ENCODE measurements at regions not wholly inside any gene's neighbourhood (a gene's known extent, or its start where the extent isn't known, plus 50 kb on each side); places are given as distances from the start of the nearest gene placed in this dataset.

DNA sequence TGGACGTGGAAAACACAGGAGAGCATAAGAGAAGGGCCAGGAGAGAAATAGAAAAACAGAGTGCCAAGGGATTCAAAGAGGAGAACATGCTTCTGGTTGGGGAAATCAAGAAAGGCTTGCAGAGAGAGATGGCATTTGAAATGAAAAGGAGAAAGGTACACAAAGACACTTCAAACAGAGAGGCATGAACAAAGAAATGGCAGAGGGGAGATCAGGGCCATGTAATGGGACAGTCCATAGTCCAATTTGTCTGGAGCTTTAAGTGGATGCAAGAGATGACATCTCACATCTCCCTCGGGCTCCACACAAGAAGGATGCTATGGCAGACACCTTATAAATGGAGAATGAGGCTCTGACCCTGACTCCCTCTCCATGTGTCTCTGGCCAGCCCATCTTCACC lies 331.1 kb downstream of the MLLT3 start:
- Histone ChIP-seq H3K4me1 (ENCODE audit: insufficient read depth, low read length) (no peaks in the 10 kb centered on the region), H3K27me3 (ENCODE audit: insufficient read depth, low read length) (no peaks in the 10 kb centered on the region), H3K9me3 (ENCODE audit: low read depth, low read length) (no peaks in the 10 kb centered on the region), H3K4me3 (ENCODE audit: low read length) (no peak overlapping the region)

DNA sequence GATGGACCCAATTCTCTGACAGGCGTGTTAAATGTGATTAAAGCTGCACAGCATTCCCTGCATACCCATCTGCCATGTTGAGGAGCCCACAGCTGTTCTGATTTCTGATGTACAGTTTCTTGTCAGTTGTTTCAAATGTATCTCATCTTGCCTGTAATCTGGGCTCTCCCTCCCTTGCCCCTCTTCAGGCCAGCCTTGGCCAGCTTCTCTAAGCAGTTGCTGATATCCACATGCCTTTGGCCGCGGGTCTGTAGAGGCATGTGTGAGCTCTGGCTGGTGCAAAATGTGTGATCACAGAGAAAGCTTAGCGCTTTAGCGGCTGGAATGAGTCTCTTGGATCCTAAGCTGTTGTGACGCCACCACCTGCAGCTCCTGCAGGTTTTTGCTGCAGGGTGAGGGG lies 332.0 kb downstream of the MLLT3 start:
- Histone ChIP-seq H3K4me3 (ENCODE audit: low read length) (no peak overlapping the region), H3K9me3 (ENCODE audit: low read depth, low read length) (no peaks in the 10 kb centered on the region), H3K27me3 (ENCODE audit: insufficient read depth, low read length) (no peaks in the 10 kb centered on the region), H3K4me1 (ENCODE audit: insufficient read depth, low read length) (no peaks in the 10 kb centered on the region)

DNA sequence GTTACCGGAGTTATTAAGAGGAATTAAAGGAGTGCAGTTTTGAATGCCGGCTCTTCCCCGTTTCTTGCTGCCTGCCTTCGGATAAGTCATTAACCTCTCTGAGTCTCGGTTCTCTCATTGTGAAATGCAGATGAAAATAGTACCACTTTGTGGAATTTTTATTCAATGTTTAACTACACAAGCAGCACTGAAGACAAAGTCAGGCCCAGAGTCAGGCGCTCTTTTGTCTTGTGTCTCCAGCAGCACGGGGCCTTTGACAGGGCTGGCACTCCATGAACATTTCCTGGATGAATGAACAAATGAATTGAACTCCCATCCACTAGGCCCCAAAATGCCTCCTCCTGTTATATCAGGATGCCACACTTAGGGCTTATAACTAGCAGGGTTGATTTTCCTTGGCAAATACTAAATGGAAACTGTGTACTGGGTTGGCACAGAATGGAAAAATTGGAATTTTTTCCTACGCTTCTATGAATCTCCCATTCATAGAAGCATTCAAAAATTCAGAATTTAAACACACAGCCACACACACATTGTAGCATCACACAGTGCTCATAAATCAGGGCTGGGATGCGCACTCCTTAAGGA lies 332.8 kb downstream of the MLLT3 start:
- Histone ChIP-seq H3K4me3 (ENCODE audit: low read length) (no peak overlapping the region), H3K27me3 (ENCODE audit: insufficient read depth, low read length) (no peaks in the 10 kb centered on the region)

DNA sequence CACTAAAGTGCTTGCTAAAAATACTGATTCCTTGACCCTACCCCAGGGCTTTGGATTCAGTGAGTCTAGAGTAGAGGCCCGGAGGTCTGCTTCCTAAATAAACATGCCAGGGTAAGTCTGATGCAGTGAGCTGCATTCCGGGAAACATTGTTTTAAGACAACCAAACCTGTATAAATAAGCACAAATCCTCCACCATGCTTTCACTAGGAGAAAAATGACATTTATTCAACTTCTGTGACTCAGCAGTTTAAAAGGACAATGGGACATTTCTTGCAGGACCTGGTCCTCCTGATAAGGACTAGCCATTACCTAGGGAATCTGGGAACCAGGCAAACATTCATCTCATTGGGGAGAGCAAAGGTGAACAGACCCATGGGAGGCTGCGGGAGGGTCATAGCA lies 335.3 kb downstream of the MLLT3 start:
- H3K4me1 ChIP-seq (ENCODE audit: insufficient read depth, low read length): no peaks in the 10 kb centered on the region
- no peaks in the 10 kb centered on the region for H3K27me3 ChIP-seq (ENCODE audit: insufficient read depth, low read length)
- H3K4me3 ChIP-seq (ENCODE audit: low read length): no peak overlapping the region
- H3K9me3 ChIP-seq (ENCODE audit: low read depth, low read length): no peaks in the 10 kb centered on the region

More for the DNA sequence above, 332.8 kb downstream of the MLLT3 start:
- no peaks in the 10 kb centered on the region for H3K4me1 ChIP-seq (ENCODE audit: insufficient read depth, low read length)
- H3K9me3 ChIP-seq (ENCODE audit: low read depth, low read length): no peaks in the 10 kb centered on the region

DNA sequence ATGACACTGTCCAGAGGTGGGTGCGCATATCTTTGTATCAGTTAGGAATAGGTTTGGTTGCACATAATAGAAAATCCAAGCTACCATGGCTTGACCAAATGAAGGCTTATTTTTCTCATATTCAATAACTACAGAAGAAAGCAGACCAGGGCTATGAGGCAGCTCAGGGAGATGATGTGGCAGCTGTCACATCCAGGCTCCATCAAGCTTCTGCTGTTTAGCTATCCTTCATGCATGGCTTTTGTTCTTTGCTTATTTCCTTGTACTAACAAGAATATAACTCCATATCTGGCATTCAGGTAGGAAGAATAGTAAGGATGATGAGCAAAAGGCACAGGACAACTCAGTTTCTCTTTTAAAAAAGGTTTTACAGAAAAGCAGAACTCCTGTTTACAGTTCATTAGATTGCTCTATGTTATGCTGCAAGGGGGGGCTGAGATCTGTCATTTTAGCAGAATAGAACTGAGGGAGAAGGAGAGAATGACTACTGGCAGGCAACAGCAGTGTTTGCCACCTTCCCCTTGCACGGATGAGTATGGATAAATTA lies 336.1 kb downstream of the MLLT3 start:
- H3K4me1 ChIP-seq (ENCODE audit: insufficient read depth, low read length): no peaks in the 10 kb centered on the region
- no peaks in the 10 kb centered on the region for H3K9me3 ChIP-seq (ENCODE audit: low read depth, low read length)
- no peaks in the 10 kb centered on the region for H3K27me3 ChIP-seq (ENCODE audit: insufficient read depth, low read length)
- no peak overlapping the region for H3K4me3 ChIP-seq (ENCODE audit: low read length)

DNA sequence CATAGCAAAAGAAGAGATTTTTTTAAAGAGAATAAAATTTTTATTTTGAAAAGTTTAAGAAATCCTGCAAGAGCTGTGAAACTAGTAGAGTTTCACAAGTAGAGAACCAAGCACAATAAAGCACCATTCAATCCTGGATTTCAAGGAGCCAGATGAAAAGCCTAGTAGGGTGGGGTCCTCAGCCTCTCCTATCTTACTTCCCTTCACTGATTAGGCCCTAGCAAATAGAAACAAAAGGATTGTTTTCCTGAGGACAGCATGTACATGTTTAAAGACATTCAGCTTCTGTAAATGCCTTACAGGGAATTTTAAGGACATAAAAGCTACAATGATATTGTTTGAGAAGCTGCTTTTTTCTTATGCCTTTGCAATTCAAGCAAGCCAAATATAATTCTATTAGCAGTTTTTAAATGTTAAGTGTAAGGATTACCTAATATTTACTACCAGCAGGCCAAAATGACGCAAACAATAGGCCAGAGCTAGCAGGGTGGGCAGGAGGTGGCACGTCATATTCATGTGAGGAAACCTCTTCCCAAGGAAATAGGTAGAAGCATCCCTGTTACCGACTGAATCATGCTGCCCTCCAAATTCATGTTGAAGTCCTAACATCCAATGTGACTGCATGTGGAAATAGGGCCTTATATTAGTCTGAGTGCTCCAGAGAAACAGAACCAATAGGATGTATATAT lies 337.6 kb downstream of the MLLT3 start:
- H3K4me3 ChIP-seq (ENCODE audit: low read length): no peak overlapping the region
- H3K27me3 ChIP-seq (ENCODE audit: insufficient read depth, low read length): no peaks in the 10 kb centered on the region
- H3K9me3 ChIP-seq (ENCODE audit: low read depth, low read length): no peaks in the 10 kb centered on the region
- H3K4me1 ChIP-seq (ENCODE audit: insufficient read depth, low read length): no peaks in the 10 kb centered on the region

DNA sequence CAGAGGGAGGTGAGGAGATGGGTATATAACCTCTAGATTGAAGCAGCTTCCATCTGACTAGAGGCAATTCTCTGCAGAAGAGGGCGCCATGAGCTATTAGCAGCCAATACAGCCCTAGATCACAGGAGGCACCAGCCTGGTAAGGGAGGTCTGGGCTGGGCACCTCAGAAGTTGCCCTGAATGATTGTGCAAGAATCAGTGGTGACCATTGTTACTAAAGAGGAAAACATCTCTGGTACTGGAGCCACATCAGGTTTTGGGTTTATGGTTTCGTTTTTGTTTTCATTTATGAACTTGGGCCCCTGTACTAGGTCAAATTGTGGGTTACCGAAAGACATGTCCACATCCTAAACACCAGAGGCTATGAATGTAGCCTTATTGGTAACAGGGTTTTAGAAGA lies 342.0 kb downstream of the MLLT3 start:
- no peaks in the 10 kb centered on the region for H3K9me3 ChIP-seq (ENCODE audit: low read depth, low read length)
- H3K4me3 ChIP-seq (ENCODE audit: low read length): no peak overlapping the region
- no peaks in the 10 kb centered on the region for H3K27me3 ChIP-seq (ENCODE audit: insufficient read depth, low read length)
- H3K4me1 ChIP-seq (ENCODE audit: insufficient read depth, low read length): no peaks in the 10 kb centered on the region

DNA sequence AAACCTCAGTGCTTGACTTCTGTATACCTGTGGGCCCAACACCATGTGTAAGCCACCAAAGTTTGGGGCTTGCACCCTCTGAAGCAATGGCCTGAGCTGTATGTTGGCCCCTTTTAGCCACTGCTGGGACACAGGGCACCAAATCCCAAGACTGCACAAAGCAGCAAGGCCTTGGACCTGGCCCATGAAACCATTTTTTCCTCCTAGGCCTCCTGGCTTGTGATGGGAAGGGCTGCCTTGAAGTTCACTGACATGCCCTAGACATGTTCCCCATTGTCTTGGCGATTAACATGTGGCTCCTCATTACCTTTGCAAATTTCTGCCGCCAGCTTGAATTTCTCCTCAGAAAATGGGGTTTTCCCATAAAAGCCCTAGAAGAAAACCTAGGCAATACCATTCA lies 345.5 kb downstream of the MLLT3 start:
- no peaks in the 10 kb centered on the region for H3K4me1 ChIP-seq (ENCODE audit: insufficient read depth, low read length)
- H3K27me3 ChIP-seq (ENCODE audit: insufficient read depth, low read length): no peaks in the 10 kb centered on the region
- H3K9me3 ChIP-seq (ENCODE audit: low read depth, low read length): no peaks in the 10 kb centered on the region
- H3K4me3 ChIP-seq (ENCODE audit: low read length): no peak overlapping the region

DNA sequence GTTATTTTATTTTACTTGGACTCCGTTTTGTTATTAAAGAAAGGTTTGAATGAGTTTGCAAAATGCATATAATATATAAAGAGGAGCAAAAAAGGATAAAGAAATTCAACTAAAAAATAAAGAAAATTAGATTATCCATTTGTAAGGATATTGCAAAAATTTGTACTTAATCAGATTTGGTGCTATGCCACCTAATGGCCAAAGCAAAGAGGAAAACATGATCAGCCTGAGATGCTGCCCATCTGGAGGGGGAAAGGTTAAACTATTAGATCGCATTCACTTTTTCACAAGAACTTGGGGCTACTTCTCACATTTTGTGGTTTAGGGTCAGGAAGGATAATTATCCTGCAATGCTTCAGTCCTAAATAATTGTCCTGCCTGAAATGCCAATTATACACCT lies 350.6 kb downstream of the MLLT3 start:
- no peaks in the 10 kb centered on the region for H3K27me3 ChIP-seq (ENCODE audit: insufficient read depth, low read length)
- H3K4me1 ChIP-seq (ENCODE audit: insufficient read depth, low read length): no peaks in the 10 kb centered on the region
- no peaks in the 10 kb centered on the region for H3K9me3 ChIP-seq (ENCODE audit: low read depth, low read length)
- no peak overlapping the region for H3K4me3 ChIP-seq (ENCODE audit: low read length)

DNA sequence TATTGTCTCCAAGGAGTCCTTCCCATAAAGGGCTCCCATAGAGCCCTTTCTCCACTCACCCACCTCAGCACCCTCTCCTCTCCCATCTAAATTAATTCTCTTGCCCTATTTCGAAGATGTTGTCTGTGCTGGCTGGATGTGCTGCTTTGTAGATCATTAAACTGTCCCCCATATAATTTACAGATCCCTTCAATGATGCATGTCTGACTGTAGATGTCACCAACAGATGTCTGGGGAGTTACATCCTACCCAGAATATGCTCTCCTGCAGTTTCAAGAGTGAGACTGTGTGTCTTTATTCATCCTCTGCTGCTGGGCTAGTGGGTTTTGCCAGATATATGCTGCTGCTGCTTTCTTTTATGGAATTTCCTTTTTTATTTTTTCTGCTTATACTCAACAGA lies 351.2 kb downstream of the MLLT3 start:
- Histone ChIP-seq H3K4me1 (ENCODE audit: insufficient read depth, low read length) (no peaks in the 10 kb centered on the region), H3K27me3 (ENCODE audit: insufficient read depth, low read length) (no peaks in the 10 kb centered on the region), H3K4me3 (ENCODE audit: low read length) (no peak overlapping the region), H3K9me3 (ENCODE audit: low read depth, low read length) (no peaks in the 10 kb centered on the region)

DNA sequence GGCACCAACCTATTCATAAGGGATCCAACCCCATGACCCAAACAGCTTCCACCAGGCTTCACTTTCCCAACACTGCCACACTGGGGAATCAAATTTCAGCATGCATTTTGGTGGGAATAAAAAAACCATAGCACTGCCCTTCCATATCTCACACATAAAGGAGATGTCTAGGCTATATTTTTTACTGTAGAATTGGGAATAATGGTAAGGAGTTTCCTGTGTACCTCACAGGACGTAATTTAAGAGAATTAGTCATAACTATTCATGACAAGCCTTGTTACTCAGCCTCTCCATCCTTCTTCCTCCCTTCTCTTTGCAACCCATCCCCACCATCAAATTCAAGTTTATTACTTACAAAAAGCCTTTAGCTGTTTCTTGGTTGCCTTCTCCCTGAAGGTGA lies 352.1 kb downstream of the MLLT3 start:
- H3K4me1 ChIP-seq (ENCODE audit: insufficient read depth, low read length): no peaks in the 10 kb centered on the region
- no peak overlapping the region for H3K4me3 ChIP-seq (ENCODE audit: low read length)
- no peaks in the 10 kb centered on the region for H3K9me3 ChIP-seq (ENCODE audit: low read depth, low read length)
- no peaks in the 10 kb centered on the region for H3K27me3 ChIP-seq (ENCODE audit: insufficient read depth, low read length)

DNA sequence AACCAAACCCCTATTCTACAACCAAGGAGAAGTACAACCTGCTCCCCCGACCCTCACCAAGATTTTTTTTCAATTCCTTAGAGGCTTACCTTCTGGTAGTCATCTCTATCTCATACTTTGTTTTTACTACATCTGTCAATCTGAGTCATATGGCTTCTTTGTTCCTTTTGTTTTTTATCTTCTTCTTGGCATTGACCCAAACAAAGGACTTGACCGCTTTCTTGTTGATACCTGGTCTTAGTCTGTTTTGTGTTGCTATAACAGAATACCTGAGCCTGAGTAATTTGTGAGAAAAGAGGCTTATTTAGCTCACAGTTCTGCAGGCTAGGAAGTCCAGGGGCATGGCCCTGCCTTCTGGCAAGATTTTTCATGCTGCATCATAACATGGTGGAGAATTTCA lies 352.7 kb downstream of the MLLT3 start:
- no peaks in the 10 kb centered on the region for H3K9me3 ChIP-seq (ENCODE audit: low read depth, low read length)
- H3K4me3 ChIP-seq (ENCODE audit: low read length): no peak overlapping the region

DNA sequence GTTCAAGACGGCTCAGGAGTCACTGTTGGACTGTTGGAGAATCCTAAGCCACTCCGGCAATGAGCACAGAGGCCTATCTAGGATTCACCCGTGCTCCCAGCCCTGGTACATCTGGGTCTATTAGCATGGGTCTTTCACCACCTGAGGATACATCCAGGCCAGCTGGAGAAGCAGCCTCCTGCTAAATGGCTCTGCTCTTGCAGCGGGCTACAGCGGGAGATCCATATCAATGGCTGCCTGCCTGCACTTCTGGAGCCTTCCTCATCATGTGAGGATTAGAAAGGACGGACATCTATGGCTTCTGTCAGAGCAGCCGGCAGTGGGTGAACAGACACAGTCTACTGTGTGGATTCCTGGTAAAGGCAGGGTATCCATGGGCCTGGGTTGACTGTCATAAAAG lies 357.4 kb downstream of the MLLT3 start:
- no peak overlapping the region for H3K4me3 ChIP-seq (ENCODE audit: low read length)
- H3K9me3 ChIP-seq (ENCODE audit: low read depth, low read length): no peaks in the 10 kb centered on the region
- no peaks in the 10 kb centered on the region for H3K4me1 ChIP-seq (ENCODE audit: insufficient read depth, low read length)
- no peaks in the 10 kb centered on the region for H3K27me3 ChIP-seq (ENCODE audit: insufficient read depth, low read length)

More for the DNA sequence above, 352.7 kb downstream of the MLLT3 start:
- no peaks in the 10 kb centered on the region for H3K27me3 ChIP-seq (ENCODE audit: insufficient read depth, low read length)
- H3K4me1 ChIP-seq (ENCODE audit: insufficient read depth, low read length): no peaks in the 10 kb centered on the region

DNA sequence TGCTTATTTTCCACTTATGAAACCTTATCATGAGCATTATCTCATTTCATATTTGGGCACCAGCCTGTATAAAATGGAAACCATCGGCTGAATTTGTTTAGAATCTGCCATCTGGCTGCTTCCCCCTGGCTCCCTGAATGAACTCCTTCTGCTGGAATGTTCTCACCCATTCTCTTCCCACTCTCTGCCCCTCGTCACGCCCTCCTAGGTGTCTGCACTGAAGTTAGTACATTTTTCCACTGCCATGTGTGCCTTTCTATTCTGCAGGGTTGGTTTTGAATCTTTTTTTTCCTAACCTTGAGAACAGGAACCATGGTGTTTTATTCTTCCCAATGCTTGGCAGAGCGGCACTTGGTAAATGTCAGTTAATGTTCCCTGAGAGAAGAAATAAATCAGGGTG lies 359.7 kb downstream of the MLLT3 start:
- no peak overlapping the region for H3K4me3 ChIP-seq (ENCODE audit: low read length)
- H3K4me1 ChIP-seq (ENCODE audit: insufficient read depth, low read length): no peaks in the 10 kb centered on the region
- no peaks in the 10 kb centered on the region for H3K27me3 ChIP-seq (ENCODE audit: insufficient read depth, low read length)
- no peaks in the 10 kb centered on the region for H3K9me3 ChIP-seq (ENCODE audit: low read depth, low read length)

DNA sequence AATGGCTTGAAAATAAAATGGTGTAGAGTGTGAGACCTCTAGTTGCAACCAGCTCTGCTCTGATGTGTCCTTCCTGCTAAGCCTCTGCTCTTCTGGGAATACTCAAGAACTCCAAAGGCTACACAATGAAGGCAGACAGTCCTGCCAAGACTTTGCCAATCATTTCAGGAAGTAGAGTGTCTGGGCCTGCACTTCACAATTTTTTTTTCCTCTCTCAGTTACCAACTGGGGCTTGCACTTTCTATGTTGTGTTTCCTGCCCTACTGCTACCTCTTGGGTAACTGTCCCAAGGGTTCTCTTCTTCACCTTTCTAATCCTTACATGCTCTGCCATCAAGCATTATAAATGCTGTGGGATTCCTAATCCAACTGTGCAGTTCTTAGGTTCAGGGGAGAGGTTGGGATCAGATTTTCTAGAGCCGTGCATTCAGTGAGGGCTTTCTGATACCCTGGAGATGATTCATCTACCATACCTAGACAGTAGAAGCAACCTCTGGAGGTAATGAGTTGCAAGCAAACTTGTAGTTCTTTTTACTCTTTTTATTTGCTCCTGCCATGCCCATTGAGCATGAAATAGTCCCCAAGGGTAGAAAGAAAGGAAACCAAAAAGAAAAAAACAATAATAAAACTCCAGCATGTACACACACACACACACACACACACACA lies 365.9 kb downstream of the MLLT3 start:
- peaks cover 6% of the 10 kb centered on the region for H3K4me1 ChIP-seq (ENCODE audit: insufficient read depth, low read length)
- H3K9me3 ChIP-seq (ENCODE audit: low read depth, low read length): no peaks in the 10 kb centered on the region
- no peaks in the 10 kb centered on the region for H3K27me3 ChIP-seq (ENCODE audit: insufficient read depth, low read length)
- H3K4me3 ChIP-seq (ENCODE audit: low read length): no peak overlapping the region

All from mononuclear cell (primary cell).